Inferior parietal cortex (tissue), 1 donor: ENCODE measurements at regions not wholly inside any gene's neighbourhood (a gene's known extent, or its start where the extent isn't known, plus 50 kb on each side); places are given as distances from the start of the nearest gene placed in this dataset.

Experiments
- DNase-seq: peaks from one replicate; pipeline ENCODE4 v3.0.0-alpha.2; 2016; ENCODE audit errors: extremely low spot score

- no peak for DNase-seq
These were observed 50.5 kb upstream of the GUCY1A1 start for GRCh38 chr4:155616117-155616516.

GRCh38 chr4:155615081-155615887 is 51.4 kb upstream of the GUCY1A1 start:
- no peak for DNase-seq

- no peak for DNase-seq
These were observed 52.4 kb upstream of the GUCY1A1 start for GRCh38 chr4:155614111-155614762.

- no peak for DNase-seq
These were observed 54.6 kb upstream of the GUCY1A1 start for GRCh38 chr4:155612074-155612473.

GRCh38 chr4:155611501-155611900 is 55.1 kb upstream of the GUCY1A1 start:
- no peak for DNase-seq

- no peak for DNase-seq
These were observed 56.5 kb upstream of the GUCY1A1 start for GRCh38 chr4:155610143-155610542.

- DNase-seq = no peak
These were observed 57.1 kb upstream of the GUCY1A1 start for GRCh38 chr4:155609455-155610059.

DNA sequence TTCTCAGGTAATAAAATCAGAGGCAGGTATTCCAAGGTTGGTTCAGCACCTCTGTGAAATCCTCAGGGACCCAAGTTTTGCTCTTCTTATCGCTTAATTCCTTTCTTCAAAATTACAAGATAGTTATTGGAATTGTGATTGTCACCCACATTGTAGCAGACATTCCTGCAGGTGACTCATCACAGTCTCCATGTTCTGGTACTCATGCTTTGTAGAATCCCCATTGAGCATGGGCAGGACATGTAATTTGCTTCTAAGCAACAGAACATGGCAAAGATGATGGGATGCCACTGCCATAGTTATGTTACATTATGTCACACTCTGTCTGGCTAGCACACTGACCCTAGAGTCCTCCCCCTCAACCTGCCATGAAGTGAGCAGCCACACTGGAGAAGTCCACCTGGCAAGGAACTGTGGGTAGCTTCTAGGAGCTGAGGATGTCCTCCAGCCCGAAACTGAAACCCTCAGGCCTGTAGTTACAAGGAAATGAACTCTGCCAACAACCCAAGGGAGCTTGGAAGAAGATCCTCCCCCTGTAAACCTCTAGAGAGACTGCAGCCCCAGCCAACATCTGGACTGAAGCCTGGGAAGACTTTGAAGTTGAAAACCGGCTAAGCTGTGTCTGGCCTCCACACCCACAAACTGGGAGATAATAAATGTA is 58.3 kb upstream of the GUCY1A1 start:
- no peak for DNase-seq

DNA sequence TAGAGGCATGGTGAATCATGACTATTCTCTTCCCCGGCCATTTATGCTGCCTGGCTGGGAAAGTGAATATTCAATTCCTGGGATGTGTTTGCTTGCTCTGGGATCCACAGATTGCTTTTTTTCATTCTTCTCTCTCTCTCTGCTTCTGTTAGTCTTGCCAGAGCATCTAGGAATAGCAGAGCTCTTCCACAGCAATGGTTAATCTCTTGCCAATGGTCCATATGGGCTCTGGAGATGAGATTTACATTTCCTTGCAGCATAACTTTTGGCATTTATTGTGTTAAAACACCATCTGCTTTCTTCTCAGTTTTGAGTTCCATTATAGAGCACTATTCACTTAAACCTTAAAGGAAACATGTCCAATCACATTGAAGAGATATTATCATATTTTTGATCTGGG is 59.2 kb upstream of the GUCY1A1 start:
- peak; percentile 28 for DNase-seq

DNA sequence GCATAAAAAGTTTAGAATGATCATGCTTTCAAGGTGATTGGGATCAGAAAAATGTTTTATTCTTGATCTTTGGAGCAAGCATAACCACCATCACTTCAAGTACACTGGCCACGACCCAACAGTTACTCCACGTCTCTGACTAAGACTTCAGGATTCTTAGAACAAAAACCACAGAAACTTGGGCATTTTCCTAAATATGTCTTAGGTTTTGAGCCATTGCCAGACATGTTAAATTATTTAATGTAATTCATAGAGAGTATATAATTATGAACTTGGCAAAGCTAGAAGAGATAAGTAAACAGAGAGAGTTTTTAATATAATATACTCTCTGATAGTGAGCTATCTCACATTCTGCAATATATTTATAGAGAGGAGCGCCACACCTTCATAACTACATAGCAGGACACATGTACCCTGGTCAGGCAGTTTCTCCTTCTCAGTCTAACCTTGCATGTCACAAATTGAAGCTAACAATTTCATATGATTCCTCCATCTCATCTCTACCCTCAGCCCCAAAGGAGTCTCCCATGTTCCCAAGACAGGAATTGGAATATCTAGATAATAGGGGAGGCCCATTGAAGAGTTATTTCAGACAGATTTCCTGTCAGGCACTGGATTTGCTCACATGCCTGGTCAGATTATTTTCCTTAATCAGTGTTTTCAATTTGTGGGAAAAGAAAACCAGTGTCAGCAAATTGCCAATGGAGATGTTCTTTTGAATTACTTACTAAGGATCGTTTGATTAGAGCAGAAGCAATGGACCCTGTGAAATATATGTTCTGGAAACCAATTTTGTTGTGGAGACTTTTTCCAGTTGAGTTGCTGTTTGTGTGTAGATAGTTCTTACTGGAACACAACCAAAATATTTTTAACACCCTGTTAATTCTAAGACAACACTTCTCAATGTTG is 61.7 kb upstream of the GUCY1A1 start:
- no peak for DNase-seq

GRCh38 chr4:155603360-155603891 is 63.2 kb upstream of the GUCY1A1 start:
- DNase-seq = no peak

- no peak for DNase-seq
These were observed 64.1 kb upstream of the GUCY1A1 start for GRCh38 chr4:155602351-155603140.

DNA sequence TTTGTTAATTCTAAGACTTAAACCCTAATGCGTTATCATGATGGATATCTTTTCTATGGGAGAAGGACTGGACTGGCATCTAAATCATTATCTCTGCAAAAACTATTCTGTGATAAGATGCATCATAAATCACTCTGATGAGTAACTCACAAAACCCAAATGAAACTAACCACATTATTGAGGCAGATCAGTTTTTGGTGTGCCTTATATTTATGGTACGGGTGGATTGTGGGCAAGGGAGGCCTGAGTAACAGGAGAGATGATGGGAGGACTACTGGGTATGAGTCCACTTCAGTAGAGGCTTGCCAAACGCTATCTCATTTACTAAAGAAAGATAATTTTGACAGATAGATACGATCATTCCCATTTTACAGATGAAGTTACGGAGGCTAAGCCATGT is 66.4 kb upstream of the GUCY1A1 start:
- DNase-seq = no peak

DNA sequence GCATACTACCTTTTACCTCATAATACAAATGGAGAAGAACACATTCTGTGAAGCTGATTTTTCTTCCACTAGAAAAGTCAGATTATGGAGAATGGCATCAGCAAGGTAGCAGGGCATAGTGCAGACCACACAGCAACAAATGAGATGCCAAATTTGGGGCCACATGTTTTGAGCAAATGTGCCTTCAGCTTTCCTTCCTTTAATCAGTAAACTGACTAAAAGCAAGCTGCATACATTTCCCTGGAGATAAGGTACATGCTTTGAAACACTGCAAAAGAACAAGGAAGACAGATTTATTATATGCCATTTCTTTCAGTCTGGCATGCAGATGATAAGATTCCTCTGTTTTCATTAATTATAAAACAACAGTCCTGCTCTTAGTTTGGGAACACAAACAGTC is 67.1 kb upstream of the GUCY1A1 start:
- no peak for DNase-seq

GRCh38 chr4:155599085-155599484 is 67.6 kb upstream of the GUCY1A1 start:
- DNase-seq = no peak

DNA sequence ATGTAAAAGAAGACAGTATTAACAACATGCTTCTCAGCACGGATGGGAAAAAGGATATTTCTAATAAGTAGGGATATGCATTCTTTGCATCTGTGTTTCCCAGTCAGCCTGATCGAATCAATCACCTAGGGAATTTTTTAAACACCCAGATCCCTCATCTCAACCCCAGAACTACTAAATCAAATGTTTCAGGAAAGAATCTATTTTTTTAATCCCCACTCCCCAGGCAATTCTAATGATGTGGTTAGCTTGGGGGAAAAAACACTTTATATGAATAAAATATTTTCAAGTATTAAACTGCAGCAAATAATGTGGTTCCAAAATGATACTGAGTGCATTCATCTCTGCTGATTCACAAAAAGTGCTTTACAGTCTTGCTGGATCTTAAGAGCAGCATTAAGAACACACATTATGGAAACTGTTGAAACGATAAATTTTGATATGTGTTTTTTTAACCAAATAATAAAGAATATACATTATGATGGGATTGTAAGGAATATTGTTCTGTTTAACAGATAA is 68.7 kb upstream of the GUCY1A1 start:
- no peak for DNase-seq

DNA sequence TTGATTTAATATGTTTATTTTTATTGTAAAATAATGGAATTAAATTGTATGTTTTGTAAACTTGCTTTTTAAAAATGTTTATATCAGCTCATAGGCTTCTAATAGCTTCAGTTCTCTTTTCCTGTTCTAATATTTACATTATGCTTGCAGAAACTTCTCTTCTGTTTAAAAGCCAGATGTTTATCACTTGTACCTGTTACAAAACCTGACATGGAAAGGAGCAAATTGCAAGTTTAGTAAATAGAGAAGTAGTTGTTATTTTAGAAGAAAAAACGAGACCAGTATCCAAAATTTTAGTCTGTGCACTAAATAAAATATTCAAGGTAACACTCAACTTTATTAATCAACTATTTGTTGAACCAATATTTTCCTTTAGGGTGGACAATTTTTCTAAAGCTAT is 69.4 kb upstream of the GUCY1A1 start:
- no peak for DNase-seq

GRCh38 chr4:155593793-155594192 is 72.9 kb upstream of the GUCY1A1 start:
- no peak for DNase-seq

GRCh38 chr4:155592938-155593297 is 73.7 kb upstream of the GUCY1A1 start:
- DNase-seq = no peak
